Neuron (in vitro differentiated cells): ENCODE measurements at regions not wholly inside any gene's neighbourhood (a gene's known extent, or its start where the extent isn't known, plus 50 kb on each side); places are given as distances from the start of the nearest gene placed in this dataset.

Experiments used
- H2AFZ ChIP-seq: one replicate; pipeline ENCODE4 v1.6.1; 2013; ENCODE audit warnings: low read depth, mild to moderate bottlenecking, inconsistent platforms, low read length, moderate library complexity
- H3K27me3 ChIP-seq: one replicate; pipeline ENCODE4 v1.6.1; 2013; ENCODE audit warnings: low read length; ENCODE audit not compliant: insufficient read depth
- H3K36me3 ChIP-seq: one replicate; pipeline ENCODE4 v1.6.1; 2013; ENCODE audit warnings: low read length; ENCODE audit not compliant: insufficient read depth
- H3K4me1 ChIP-seq: one replicate; pipeline ENCODE4 v1.6.1; 2013; ENCODE audit warnings: low read length; ENCODE audit not compliant: insufficient read depth
- H3K4me3 ChIP-seq: 2 replicates; pipeline ENCODE4 v1.5.1; 2013; ENCODE audit warnings: mild to moderate bottlenecking, low read length, moderate library complexity
- H3K9me3 ChIP-seq: one replicate; pipeline ENCODE4 v1.6.1; 2013; ENCODE audit warnings: low read length

GRCh38 chr7:24477398-24478136, 95.7 kb upstream of the PALS2 start:
- Histone ChIP-seq H3K27me3 (no peaks in the 10 kb centered on the region), H3K4me3 (no peak overlapping the region)

GRCh38 chr7:24478137-24478655, 95.1 kb upstream of the PALS2 start:
- Histone ChIP-seq H2AFZ (peak overlapping the region; percentile 36), H3K4me3 (no peak overlapping the region), H3K36me3 (no peaks in the 10 kb centered on the region), H3K4me1 (peaks cover 11% of the 10 kb centered on the region), H3K27me3 (no peaks in the 10 kb centered on the region), H3K9me3 (no peaks in the 10 kb centered on the region)

More at GRCh38 chr7:24477398-24478136, 95.7 kb upstream of the PALS2 start:
- Histone ChIP-seq H3K36me3 (no peaks in the 10 kb centered on the region), H3K9me3 (no peaks in the 10 kb centered on the region), H2AFZ (peak overlapping the region; percentile 36), H3K4me1 (peaks cover 11% of the 10 kb centered on the region)

- H3K27me3 ChIP-seq, result no peaks in the 10 kb centered on the region
- no peak overlapping the region for H2AFZ ChIP-seq
- no peak overlapping the region for H3K4me3 ChIP-seq
- H3K36me3 ChIP-seq, result no peaks in the 10 kb centered on the region
- H3K9me3 ChIP-seq, result no peaks in the 10 kb centered on the region
- peaks cover 11% of the 10 kb centered on the region for H3K4me1 ChIP-seq
Measured at GRCh38 chr7:24480501-24480900, 92.8 kb upstream of the PALS2 start.

- Histone ChIP-seq H3K4me1 (no peaks in the 10 kb centered on the region), H3K4me3 (no peak overlapping the region), H3K27me3 (no peaks in the 10 kb centered on the region), H3K36me3 (no peaks in the 10 kb centered on the region), H3K9me3 (no peaks in the 10 kb centered on the region), H2AFZ (no peak overlapping the region)
Measured at GRCh38 chr7:24483804-24484203, 89.4 kb upstream of the PALS2 start.

- no peak overlapping the region for H3K4me3 ChIP-seq
- no peak overlapping the region for H2AFZ ChIP-seq
- H3K4me1 ChIP-seq, result no peaks in the 10 kb centered on the region
- no peaks in the 10 kb centered on the region for H3K9me3 ChIP-seq
- no peaks in the 10 kb centered on the region for H3K36me3 ChIP-seq
- no peaks in the 10 kb centered on the region for H3K27me3 ChIP-seq
Measured at GRCh38 chr7:24492576-24492975, 80.7 kb upstream of the PALS2 start.

GRCh38 chr7:24494832-24495231, 78.4 kb upstream of the PALS2 start:
- H3K4me1 ChIP-seq, result peaks cover under 1% of the 10 kb centered on the region
- no peaks in the 10 kb centered on the region for H3K27me3 ChIP-seq
- H2AFZ ChIP-seq, result no peak overlapping the region
- no peaks in the 10 kb centered on the region for H3K36me3 ChIP-seq
- no peak overlapping the region for H3K4me3 ChIP-seq
- H3K9me3 ChIP-seq, result no peaks in the 10 kb centered on the region

GRCh38 chr7:24496036-24496435, 77.2 kb upstream of the PALS2 start:
- Histone ChIP-seq H3K4me1 (peaks cover 3% of the 10 kb centered on the region), H3K27me3 (no peaks in the 10 kb centered on the region), H3K9me3 (no peaks in the 10 kb centered on the region), H3K4me3 (no peak overlapping the region), H3K36me3 (no peaks in the 10 kb centered on the region), H2AFZ (no peak overlapping the region)

GRCh38 chr7:24498439-24498838, 74.8 kb upstream of the PALS2 start:
- Histone ChIP-seq H3K4me3 (no peak overlapping the region), H2AFZ (no peak overlapping the region), H3K4me1 (peaks cover 3% of the 10 kb centered on the region), H3K36me3 (no peaks in the 10 kb centered on the region), H3K9me3 (no peaks in the 10 kb centered on the region), H3K27me3 (no peaks in the 10 kb centered on the region)

- Histone ChIP-seq H3K36me3 (no peaks in the 10 kb centered on the region), H3K4me3 (no peak overlapping the region), H3K4me1 (peaks cover 3% of the 10 kb centered on the region), H3K27me3 (no peaks in the 10 kb centered on the region), H2AFZ (no peak overlapping the region), H3K9me3 (no peaks in the 10 kb centered on the region)
Measured at GRCh38 chr7:24499871-24500270, 73.4 kb upstream of the PALS2 start.

- peak overlapping the region; percentile 67 for H2AFZ ChIP-seq
- H3K4me3 ChIP-seq, result no peak overlapping the region
- H3K27me3 ChIP-seq, result no peaks in the 10 kb centered on the region
- H3K9me3 ChIP-seq, result no peaks in the 10 kb centered on the region
- H3K4me1 ChIP-seq, result peaks cover 3% of the 10 kb centered on the region
- H3K36me3 ChIP-seq, result no peaks in the 10 kb centered on the region
Measured at GRCh38 chr7:24500599-24500998, 72.7 kb upstream of the PALS2 start.

GRCh38 chr7:24501009-24501408, 72.2 kb upstream of the PALS2 start:
- H3K27me3 ChIP-seq, result no peaks in the 10 kb centered on the region
- no peaks in the 10 kb centered on the region for H3K9me3 ChIP-seq
- H3K4me3 ChIP-seq, result no peak overlapping the region
- H2AFZ ChIP-seq, result peak overlapping the region; percentile 67
- H3K4me1 ChIP-seq, result peaks cover 3% of the 10 kb centered on the region
- H3K36me3 ChIP-seq, result no peaks in the 10 kb centered on the region

- H2AFZ ChIP-seq, result peak overlapping the region; percentile 67
- H3K36me3 ChIP-seq, result no peaks in the 10 kb centered on the region
- H3K4me3 ChIP-seq, result no peak overlapping the region
- H3K9me3 ChIP-seq, result no peaks in the 10 kb centered on the region
- H3K27me3 ChIP-seq, result no peaks in the 10 kb centered on the region
- peaks cover 3% of the 10 kb centered on the region for H3K4me1 ChIP-seq
Measured at GRCh38 chr7:24501443-24502134, 71.7 kb upstream of the PALS2 start.

GRCh38 chr7:24502135-24502488, 71.1 kb upstream of the PALS2 start:
- H3K4me3 ChIP-seq, result no peak overlapping the region
- H3K27me3 ChIP-seq, result no peaks in the 10 kb centered on the region
- H3K4me1 ChIP-seq, result peaks cover 3% of the 10 kb centered on the region
- no peak overlapping the region for H2AFZ ChIP-seq
- H3K9me3 ChIP-seq, result no peaks in the 10 kb centered on the region
- H3K36me3 ChIP-seq, result no peaks in the 10 kb centered on the region
